HEK293 (cell line): ENCODE measurements at regions not wholly inside any gene's neighbourhood (a gene's known extent, or its start where the extent isn't known, plus 50 kb on each side); places are given as distances from the start of the nearest gene placed in this dataset.

Source experiments
- CTCF ChIA-PET: fragments of 350-600 bp; formaldehyde crosslinking; extraction: SDS; loops from one replicate; lab custom pipeline; 2021; ENCODE audit warnings: antibody characterized with exemption; lab: Yijun Ruan, JAX
- POLR2A ChIA-PET: fragments of 300-600 bp; formaldehyde crosslinking; extraction: SDS; loops from one replicate; lab custom pipeline; 2020; ENCODE audit warnings: antibody characterized with exemption, inconsistent platforms; lab: Yijun Ruan, JAX
- H3K27ac ChIP-seq: fragments of 200-500 bp; sonication (Bioruptor generic); 2 replicates; pipeline ENCODE4 v1.5.1; 2014; ENCODE audit warnings: low read depth, low read length, control low read depth, inconsistent platforms; ENCODE audit errors: extremely low read depth
- H3K36me3 ChIP-seq, 2 experiments: fragments of 200-500 bp in 1 of 2; sonication (Bioruptor generic) in 1 of 2; 1 replicate in 1 of 2; 2 replicates in 1 of 2; pipeline ENCODE4 v1.5.1; 2014 to 2017; ENCODE audit warnings: inconsistent platforms in 2 of 2, low read length in 2 of 2; ENCODE audit not compliant: control insufficient read depth in 2 of 2, insufficient read depth in 1 of 2
- H3K4me1 ChIP-seq: fragments of 200-500 bp; sonication (Bioruptor generic); 2 replicates; pipeline ENCODE4 v1.5.1; 2014; ENCODE audit warnings: mild to moderate bottlenecking, low read length, inconsistent platforms; ENCODE audit not compliant: control insufficient read depth, insufficient read depth
- H3K4me3 ChIP-seq: 2 replicates; pipeline ENCODE4 v1.5.1; 2011; ENCODE audit warnings: low read depth, mild to moderate bottlenecking, control low read depth, low read length, moderate library complexity
- H3K9me3 ChIP-seq: fragments of 200-500 bp; sonication (Bioruptor generic); 2 replicates; pipeline ENCODE4 v1.5.1; 2014; ENCODE audit warnings: low read depth, low read length, inconsistent platforms; ENCODE audit not compliant: control insufficient read depth, insufficient read depth
- MZF1 ChIP-seq: fragments of 450-650 bp; formaldehyde crosslinking; IDR thresholded peaks from 2 replicates; pipeline ENCODE4 v1.5.1; 2017; ENCODE audit warnings: missing biosample characterization, missing genetic modification characterization, borderline replicate concordance
- OSR2 ChIP-seq: fragments of 450-650 bp; formaldehyde crosslinking; IDR thresholded peaks from 2 replicates; pipeline ENCODE4 v1.5.1; 2016; ENCODE audit warnings: missing biosample characterization, missing genetic modification characterization
- OVOL3 ChIP-seq: fragments of 450-650 bp; formaldehyde crosslinking; IDR thresholded peaks from 2 replicates; pipeline ENCODE4 v1.5.1; 2016; ENCODE audit warnings: missing biosample characterization, missing genetic modification characterization
- SP2 ChIP-seq: fragments of 450-650 bp; formaldehyde crosslinking; IDR thresholded peaks from 2 replicates; pipeline ENCODE4 v1.5.1; 2016; ENCODE audit warnings: missing biosample characterization, missing genetic modification characterization
- ZBTB11 ChIP-seq: fragments of 450-650 bp; formaldehyde crosslinking; conservative IDR thresholded peaks from 2 replicates; pipeline ENCODE4 v1.5.1; 2016; ENCODE audit warnings: low read depth, missing biosample characterization, missing genetic modification characterization
- ZBTB44 ChIP-seq: fragments of 450-650 bp; IDR thresholded peaks from 2 replicates; pipeline ENCODE4 v1.5.1; 2018; ENCODE audit warnings: missing biosample characterization, mild to moderate bottlenecking, missing genetic modification characterization
- ZNF138 ChIP-seq: fragments of 450-650 bp; formaldehyde crosslinking; IDR thresholded peaks from 2 replicates; pipeline ENCODE4 v1.5.1; 2016; ENCODE audit warnings: missing biosample characterization, missing genetic modification characterization, borderline replicate concordance
- ZNF16 ChIP-seq: fragments of 450-650 bp; formaldehyde crosslinking; IDR thresholded peaks from 2 replicates; pipeline ENCODE4 v1.5.1; 2016; ENCODE audit warnings: low read depth, missing biosample characterization, missing genetic modification characterization
- ZNF214 ChIP-seq: fragments of 450-650 bp; formaldehyde crosslinking; IDR thresholded peaks from 2 replicates; pipeline ENCODE4 v1.5.1; 2017; ENCODE audit warnings: missing biosample characterization, mild to moderate bottlenecking, missing genetic modification characterization, borderline replicate concordance
- ZNF26 ChIP-seq: fragments of 450-650 bp; formaldehyde crosslinking; IDR thresholded peaks from 2 replicates; pipeline ENCODE4 v1.5.1; 2016; ENCODE audit warnings: missing biosample characterization, missing genetic modification characterization
- ZNF266 ChIP-seq: fragments of 450-650 bp; formaldehyde crosslinking; IDR thresholded peaks from 2 replicates; pipeline ENCODE4 v1.5.1; 2016; ENCODE audit warnings: missing biosample characterization, missing genetic modification characterization, low read depth
- ZNF280D ChIP-seq: fragments of 450-650 bp; formaldehyde crosslinking; IDR thresholded peaks from 2 replicates; pipeline ENCODE4 v1.5.1; 2016; ENCODE audit warnings: missing biosample characterization, missing genetic modification characterization
- ZNF449 ChIP-seq: fragments of 450-650 bp; formaldehyde crosslinking; IDR thresholded peaks from 2 replicates; pipeline ENCODE4 v1.5.1; 2017; ENCODE audit warnings: missing biosample characterization, mild to moderate bottlenecking, missing genetic modification characterization, moderate library complexity
- ZNF621 ChIP-seq: fragments of 450-650 bp; formaldehyde crosslinking; IDR thresholded peaks from 2 replicates; pipeline ENCODE4 v1.5.1; 2017; ENCODE audit warnings: missing biosample characterization, missing genetic modification characterization
- ZNF658 ChIP-seq: fragments of 450-650 bp; formaldehyde crosslinking; IDR thresholded peaks from 2 replicates; pipeline ENCODE4; 2016; ENCODE audit warnings: missing biosample characterization, missing genetic modification characterization
- ZNF701 ChIP-seq: fragments of 450-650 bp; formaldehyde crosslinking; IDR thresholded peaks from 2 replicates; pipeline ENCODE4 v1.5.1; 2016; ENCODE audit warnings: missing biosample characterization, missing genetic modification characterization
- ZNF791 ChIP-seq: fragments of 450-650 bp; formaldehyde crosslinking; IDR thresholded peaks from 2 replicates; pipeline ENCODE4 v1.5.1; 2016; ENCODE audit warnings: missing biosample characterization, missing genetic modification characterization
- ZNF843 ChIP-seq: fragments of 450-650 bp; formaldehyde crosslinking; IDR thresholded peaks from 2 replicates; pipeline ENCODE4 v1.5.1; 2016; ENCODE audit warnings: missing biosample characterization, missing genetic modification characterization
- ZSCAN23 ChIP-seq: fragments of 450-650 bp; formaldehyde crosslinking; IDR thresholded peaks from 2 replicates; pipeline ENCODE4 v1.5.1; 2016; ENCODE audit warnings: missing biosample characterization, missing genetic modification characterization

GRCh38 chr13:62564770-62565169 lies 1149.1 kb upstream of the PCDH20 start:
- TF ChIP-seq ZSCAN23 (tag by site-specific recombination), result no peak
- TF ChIP-seq ZNF701, result no peak
- no peak for TF ChIP-seq SP2 (tag by site-specific recombination)
- TF ChIP-seq ZNF280D (tag by site-specific recombination), result no peak
- TF ChIP-seq ZBTB11 (tag by site-specific recombination), result no peak
- TF ChIP-seq, all 188 proteins: peak for 0
- CTCF ChIA-PET, result no interaction called here

GRCh38 chr13:62563251-62563650 lies 1147.6 kb upstream of the PCDH20 start:
- Histone ChIP-seq H3K27ac (no peak overlapping the region), H3K9me3 (no peaks in the 10 kb centered on the region), H3K4me3 (no peak overlapping the region), H3K36me3 (no peaks in the 10 kb centered on the region), H3K4me1 (no peaks in the 10 kb centered on the region)
- TF ChIP-seq ZNF621 (tag by site-specific recombination), result no peak
- TF ChIP-seq ZNF791 (tag by site-specific recombination), result no peak
- no peak for TF ChIP-seq ZNF16 (tag by site-specific recombination)
- TF ChIP-seq MZF1 (tag by site-specific recombination), result no peak
- no peak for TF ChIP-seq ZBTB44 (tag by site-specific recombination)
- TF ChIP-seq ZNF26 (tag by site-specific recombination), result no peak
- TF ChIP-seq ZNF266 (tag by site-specific recombination), result no peak
- no peak for TF ChIP-seq ZNF843 (tag by site-specific recombination)
- no peak for TF ChIP-seq ZNF449 (tag by site-specific recombination)
- no peak for TF ChIP-seq OSR2
- TF ChIP-seq OVOL3, result no peak
- TF ChIP-seq ZNF138 (tag by site-specific recombination), result no peak
- TF ChIP-seq ZNF214 (tag by site-specific recombination), result no peak
- no peak for TF ChIP-seq ZNF658 (tag by site-specific recombination)
- POLR2A ChIA-PET, result no interaction called here
- CTCF ChIA-PET, result no interaction called here

More at GRCh38 chr13:62564770-62565169, 1149.1 kb upstream of the PCDH20 start:
- H3K36me3 ChIP-seq, result no peaks in the 10 kb centered on the region
- H3K4me1 ChIP-seq, result no peaks in the 10 kb centered on the region
- H3K27ac ChIP-seq, result no peak overlapping the region
- H3K4me3 ChIP-seq, result no peak overlapping the region
- no peaks in the 10 kb centered on the region for H3K9me3 ChIP-seq
- POLR2A ChIA-PET, result no interaction called here
